ENCODE measurements at regions not wholly inside any gene's neighbourhood (a gene's known extent, or its start where the extent isn't known, plus 50 kb on each side); places are given as distances from the start of the nearest gene placed in this dataset.

- no peaks in the 10 kb centered on the region for H3K9me3 ChIP-seq (replicated peaks in 1 of 2; ENCODE audit: control insufficient read depth in 1 of 2, insufficient read depth in 1 of 2, low read length in 2 of 2)
- DNase-seq, result no peak
- Mint-ChIP-seq H3K36me3 (no peaks in the 10 kb centered on the region), H3K27me3 (ENCODE audit: low read depth in 3 of 3) (peaks cover 2 to 17% (median 3%) of the 10 kb centered on the region in 3 donors), H3K4me3 (no peak overlapping the region), H3K9me3 (peaks cover 0 to 2% (median 0%) of the 10 kb centered on the region in 7 donors), H3K4me1 (no peaks in the 10 kb centered on the region), H3K27ac (no peak overlapping the region)
- no peaks in the 10 kb centered on the region for H3K79me2 ChIP-seq (ENCODE audit: insufficient read depth, low read length)
- intact Hi-C loops (cut with micrococcal nuclease), result loop anchor here in 1 of 2 donors (5.0 kb wide), 1 partner anchor 48 kb away; no protein-coding TSS in a partner anchor
- H3K4me1 ChIP-seq (ENCODE audit: control insufficient read depth in 1 of 2, insufficient read depth in 2 of 2, low read length in 2 of 2), result no peaks in the 10 kb centered on the region
- WGBS (ENCODE audit: insufficient coverage), result no CpG with 5 or more reads among the region's 1 CpG
- no peak overlapping the region for H3K4me3 ChIP-seq (replicated peaks in 1 of 3; ENCODE audit: low read depth in 2 of 3, low read length in 3 of 3)
- no peaks in the 10 kb centered on the region for H4K20me1 ChIP-seq (ENCODE audit: insufficient read depth, low read length)
- H3K27ac ChIP-seq (ENCODE audit: low read depth in 1 of 2, low read length in 2 of 2), result no peak overlapping the region
- no peak overlapping the region for H2AFZ ChIP-seq (ENCODE audit: insufficient read depth, low read depth, low read length, poor library complexity, severe bottlenecking)
- peaks cover 0 to 4% of the 10 kb centered on the region in 2 donors for H3K27me3 ChIP-seq (ENCODE audit: control insufficient read depth in 2 of 2, insufficient read depth in 2 of 2, low read length in 2 of 2)
- no peak overlapping the region for H3K9ac ChIP-seq (ENCODE audit: insufficient read depth, low read length, poor library complexity, severe bottlenecking)
- H3K36me3 ChIP-seq (replicated peaks in 1 of 2; ENCODE audit: control insufficient read depth in 1 of 2, insufficient read depth in 2 of 2, low read length in 2 of 2), result no peaks in the 10 kb centered on the region
- no peak for TF ChIP-seq CTCF (IDR thresholded peaks at IDR 0.05)
- H3K4me2 ChIP-seq (replicated peaks; ENCODE audit: extremely low read depth, low read length, poor library complexity, severe bottlenecking), result no peak overlapping the region
Observed at GRCh38 chr5:34535433-34535832, 120.7 kb upstream of the RAI14 start.

GRCh38 chr5:34535944-34536623 is 120.0 kb upstream of the RAI14 start:
- Mint-ChIP-seq H3K36me3 (no peaks in the 10 kb centered on the region), H3K9me3 (peaks cover 0 to 2% (median 0%) of the 10 kb centered on the region in 7 donors), H3K4me1 (no peaks in the 10 kb centered on the region), H3K27me3 (ENCODE audit: low read depth in 3 of 3) (peaks cover 2 to 17% (median 4%) of the 10 kb centered on the region in 3 donors), H3K4me3 (no peak overlapping the region), H3K27ac (no peak overlapping the region)
- WGBS (ENCODE audit: insufficient coverage), result no CpG with 5 or more reads among the region's 2 CpGs
- intact Hi-C loops (cut with micrococcal nuclease), result loop anchor here in 1 of 2 donors (5.0 kb wide), 1 partner anchor 49 kb away; no protein-coding TSS in a partner anchor
- Histone ChIP-seq H3K9ac (ENCODE audit: insufficient read depth, low read length, poor library complexity, severe bottlenecking) (no peak overlapping the region), H2AFZ (ENCODE audit: insufficient read depth, low read depth, low read length, poor library complexity, severe bottlenecking) (no peak overlapping the region), H3K4me3 (replicated peaks in 1 of 3; ENCODE audit: low read depth in 2 of 3, low read length in 3 of 3) (no peak overlapping the region), H3K27ac (ENCODE audit: low read depth in 1 of 2, low read length in 2 of 2) (no peak overlapping the region), H3K27me3 (ENCODE audit: control insufficient read depth in 2 of 2, insufficient read depth in 2 of 2, low read length in 2 of 2) (peaks cover 0 to 4% of the 10 kb centered on the region in 2 donors), H3K4me2 (replicated peaks; ENCODE audit: extremely low read depth, low read length, poor library complexity, severe bottlenecking) (no peak overlapping the region), H3K79me2 (ENCODE audit: insufficient read depth, low read length) (no peaks in the 10 kb centered on the region), H3K4me1 (ENCODE audit: control insufficient read depth in 1 of 2, insufficient read depth in 2 of 2, low read length in 2 of 2) (no peaks in the 10 kb centered on the region), H3K9me3 (replicated peaks in 1 of 2; ENCODE audit: control insufficient read depth in 1 of 2, insufficient read depth in 1 of 2, low read length in 2 of 2) (no peaks in the 10 kb centered on the region), H4K20me1 (ENCODE audit: insufficient read depth, low read length) (no peaks in the 10 kb centered on the region), H3K36me3 (replicated peaks in 1 of 2; ENCODE audit: control insufficient read depth in 1 of 2, insufficient read depth in 2 of 2, low read length in 2 of 2) (no peaks in the 10 kb centered on the region)
- no peak for TF ChIP-seq CTCF (IDR thresholded peaks at IDR 0.05)
- DNase-seq, result no peak

Measured in CD14-positive monocyte (primary cell).